Panc1 (cell line): ENCODE measurements at regions not wholly inside any gene's neighbourhood (a gene's known extent, or its start where the extent isn't known, plus 50 kb on each side); places are given as distances from the start of the nearest gene placed in this dataset.

Experiments used
- ATAC-seq: fragments of 200-7000 bp; cut with Tn5 transposase; 2 replicates; pipeline ENCODE4 v1.9.1; 2020; ENCODE audit warnings: mild to moderate bottlenecking, moderate library complexity
- BruUV-seq: library from RNA; stranded (reverse); fragments of 400-500 nt; replicated peaks from 2 replicates; lab custom pipeline; 2021; lab: Mats Ljungman, UMichigan
- CTCF ChIA-PET: fragments of 300-600 bp; sonication (Branson Sonifier 250); formaldehyde crosslinking; loops from one replicate; lab custom pipeline; 2022; ENCODE audit warnings: antibody characterized with exemption; lab: Charles Lee
- POLR2A ChIA-PET: fragments of 300-600 bp; sonication (Branson Sonifier 250); formaldehyde crosslinking; loops from one replicate; lab custom pipeline; 2022; ENCODE audit warnings: antibody characterized with exemption; lab: Charles Lee
- DNase-seq: peaks from one replicate; pipeline ENCODE4 v3.0.0-alpha.2; 2010; ENCODE audit warnings: low read depth, low spot score
- H3K27ac ChIP-seq: 2 replicates; pipeline ENCODE4 v1.5.1; 2011; ENCODE audit warnings: mild to moderate bottlenecking, low read length, inconsistent platforms
- H3K27me3 ChIP-seq: fragments of 200-500 bp; sonication (Bioruptor generic); 2 replicates; pipeline ENCODE4 v1.6.0; 2014; ENCODE audit warnings: low read length, inconsistent platforms; ENCODE audit not compliant: control insufficient read depth, insufficient read depth
- H3K36me3 ChIP-seq: fragments of 200-500 bp; sonication (Bioruptor generic); 2 replicates; pipeline ENCODE4 v1.5.1; 2014; ENCODE audit warnings: inconsistent platforms, mild to moderate bottlenecking, low read length, moderate library complexity; ENCODE audit not compliant: control insufficient read depth, insufficient read depth
- H3K4me1 ChIP-seq: 2 replicates; pipeline ENCODE4 v1.5.1; 2011; ENCODE audit warnings: inconsistent platforms, mild to moderate bottlenecking, low read length, moderate library complexity; ENCODE audit not compliant: control insufficient read depth, insufficient read depth
- H3K4me3 ChIP-seq, 2 experiments: 2 replicates each; pipeline ENCODE4 v1.5.1; 2011 to 2012; ENCODE audit warnings: low read depth in 2 of 2, low read length in 2 of 2, mild to moderate bottlenecking in 2 of 2, inconsistent platforms in 1 of 2, moderate library complexity in 1 of 2
- H3K9me3 ChIP-seq: fragments of 200-500 bp; sonication (Bioruptor generic); 2 replicates; pipeline ENCODE4 v1.5.1; 2014; ENCODE audit warnings: low read depth, mild to moderate bottlenecking, inconsistent platforms, low read length, moderate library complexity; ENCODE audit not compliant: control insufficient read depth, insufficient read depth
- CTCF ChIP-seq: fragments of 450-650 bp; IDR thresholded peaks from 2 replicates; pipeline ENCODE4 v1.5.1; 2017; ENCODE audit warnings: mild to moderate bottlenecking
- POLR2AphosphoS5 ChIP-seq: IDR thresholded peaks from 2 replicates; pipeline ENCODE4 v1.6.1; 2012; ENCODE audit warnings: mild to moderate bottlenecking, low read depth, low read length, moderate library complexity
- REST ChIP-seq, 2 experiments: IDR thresholded peaks; 2 replicates each; pipeline ENCODE4 v1.6.1; 2011 to 2012; ENCODE audit warnings: low read depth in 2 of 2, control low read depth in 1 of 2, low read length in 1 of 2, mild to moderate bottlenecking in 1 of 2, moderate library complexity in 1 of 2; ENCODE audit not compliant: insufficient read depth in 1 of 2
- SIN3A ChIP-seq: IDR thresholded peaks from 2 replicates; pipeline ENCODE4 v1.6.1; 2012; ENCODE audit warnings: low read depth, mild to moderate bottlenecking, low read length, moderate library complexity, borderline replicate concordance; ENCODE audit not compliant: insufficient read depth
- TCF7L2 ChIP-seq: IDR thresholded peaks from 2 replicates; pipeline ENCODE4 v1.6.1; 2011; ENCODE audit warnings: mild to moderate bottlenecking, low read depth, low read length, inconsistent platforms
- in situ Hi-C: cut with HindIII; loops from 2 replicates; pipeline ENCODE4 v1.10.0; 2016; ENCODE audit warnings: low sequenced_read_pairs, low pct_unique_long_range_greater_than_20kb
- intact Hi-C: fragments of 100-400 bp; cut with micrococcal nuclease; formaldehyde crosslinking; loops from one replicate; pipeline ENCODE4 v1.10.0; 2022; ENCODE audit not compliant: unreplicated experiment

- TF ChIP-seq SIN3A (no peak), CTCF (no peak), POLR2AphosphoS5 (no peak), REST (IDR thresholded peaks at IDR 0.05; ENCODE audit: insufficient read depth in 1 of 2, low read depth in 2 of 2, low read length in 1 of 2) (no peak), TCF7L2 (no peak)
- intact Hi-C loops = no loop called here
- Histone ChIP-seq H3K27ac (no peak overlapping the region), H3K4me1 (no peaks in the 10 kb centered on the region), H3K9me3 (no peaks in the 10 kb centered on the region), H3K36me3 (no peaks in the 10 kb centered on the region), H3K4me3 (no peak overlapping the region), H3K27me3 (no peaks in the 10 kb centered on the region)
- DNase-seq (no peak), ATAC-seq (no peak)
- ChIA-PET POLR2A (no interaction called here), CTCF (no interaction called here)
- in situ Hi-C loops = no loop called here
- BruUV-seq = no TSS peak
Observed at GRCh38 chr15:97156739-97157265, 803.7 kb upstream of the ARRDC4 start.

- Histone ChIP-seq H3K9me3 (no peaks in the 10 kb centered on the region), H3K27me3 (no peaks in the 10 kb centered on the region), H3K36me3 (no peaks in the 10 kb centered on the region), H3K4me1 (no peaks in the 10 kb centered on the region), H3K4me3 (no peak overlapping the region), H3K27ac (no peak overlapping the region)
- DNase-seq = no peak
- CTCF ChIA-PET = no interaction called here
- intact Hi-C loops (no loop called here), in situ Hi-C loops (no loop called here)
- TF ChIP-seq SIN3A (no peak), REST (IDR thresholded peaks at IDR 0.05; ENCODE audit: insufficient read depth in 1 of 2, low read depth in 2 of 2, low read length in 1 of 2) (no peak), TCF7L2 (no peak), CTCF (no peak), POLR2AphosphoS5 (no peak)
- no TSS peak for BruUV-seq
- POLR2A ChIA-PET = no interaction called here
- no peak for ATAC-seq
Observed at GRCh38 chr15:97162805-97163495, 797.6 kb upstream of the ARRDC4 start.
